ENCODE measurements at regions not wholly inside any gene's neighbourhood (a gene's known extent, or its start where the extent isn't known, plus 50 kb on each side); places are given as distances from the start of the nearest gene placed in this dataset.

DNA sequence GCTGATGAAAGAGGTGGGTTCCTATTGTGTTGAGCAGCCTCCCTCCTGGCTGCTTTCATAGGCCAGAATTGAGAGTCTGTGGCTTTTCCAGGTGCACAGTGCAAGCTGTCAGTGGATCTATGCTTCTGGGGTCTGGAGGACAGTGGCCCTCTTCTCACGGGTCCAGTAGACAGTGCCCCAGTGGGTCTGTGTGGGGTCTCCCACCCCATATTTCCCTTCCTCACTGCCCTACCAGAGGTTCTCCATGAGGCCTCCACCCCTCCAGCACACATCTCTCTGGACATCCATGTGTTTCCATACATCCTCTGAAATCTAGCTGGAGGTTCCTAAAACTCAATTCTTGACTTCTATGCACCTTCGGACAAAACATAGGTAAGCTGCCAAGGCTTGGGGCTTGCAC lies 201.2 kb downstream of the FAM43A start:
- TF ChIP-seq, protein P1, sequence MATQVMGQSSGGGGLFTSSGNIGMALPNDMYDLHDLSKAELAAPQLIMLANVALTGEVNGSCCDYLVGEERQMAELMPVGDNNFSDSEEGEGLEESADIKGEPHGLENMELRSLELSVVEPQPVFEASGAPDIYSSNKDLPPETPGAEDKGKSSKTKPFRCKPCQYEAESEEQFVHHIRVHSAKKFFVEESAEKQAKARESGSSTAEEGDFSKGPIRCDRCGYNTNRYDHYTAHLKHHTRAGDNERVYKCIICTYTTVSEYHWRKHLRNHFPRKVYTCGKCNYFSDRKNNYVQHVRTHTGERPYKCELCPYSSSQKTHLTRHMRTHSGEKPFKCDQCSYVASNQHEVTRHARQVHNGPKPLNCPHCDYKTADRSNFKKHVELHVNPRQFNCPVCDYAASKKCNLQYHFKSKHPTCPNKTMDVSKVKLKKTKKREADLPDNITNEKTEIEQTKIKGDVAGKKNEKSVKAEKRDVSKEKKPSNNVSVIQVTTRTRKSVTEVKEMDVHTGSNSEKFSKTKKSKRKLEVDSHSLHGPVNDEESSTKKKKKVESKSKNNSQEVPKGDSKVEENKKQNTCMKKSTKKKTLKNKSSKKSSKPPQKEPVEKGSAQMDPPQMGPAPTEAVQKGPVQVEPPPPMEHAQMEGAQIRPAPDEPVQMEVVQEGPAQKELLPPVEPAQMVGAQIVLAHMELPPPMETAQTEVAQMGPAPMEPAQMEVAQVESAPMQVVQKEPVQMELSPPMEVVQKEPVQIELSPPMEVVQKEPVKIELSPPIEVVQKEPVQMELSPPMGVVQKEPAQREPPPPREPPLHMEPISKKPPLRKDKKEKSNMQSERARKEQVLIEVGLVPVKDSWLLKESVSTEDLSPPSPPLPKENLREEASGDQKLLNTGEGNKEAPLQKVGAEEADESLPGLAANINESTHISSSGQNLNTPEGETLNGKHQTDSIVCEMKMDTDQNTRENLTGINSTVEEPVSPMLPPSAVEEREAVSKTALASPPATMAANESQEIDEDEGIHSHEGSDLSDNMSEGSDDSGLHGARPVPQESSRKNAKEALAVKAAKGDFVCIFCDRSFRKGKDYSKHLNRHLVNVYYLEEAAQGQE (IDR thresholded peaks at IDR 0.05; ENCODE audit: insufficient read depth in 1 of 2, low read depth in 2 of 2, low read length in 2 of 2), result no peak
- TF ChIP-seq POLR2AphosphoS5 (IDR thresholded peaks at IDR 0.05; ENCODE audit: low read depth, low read length) (no peak), TAF1 (IDR thresholded peaks at IDR 0.05; ENCODE audit: borderline replicate concordance, insufficient read depth, low read length) (no peak), FOXP2 (optimal IDR thresholded peaks at IDR 0.05; ENCODE audit: borderline replicate concordance, extremely low read depth, extremely low read length, insufficient read depth) (no peak), SIN3A (IDR thresholded peaks at IDR 0.05; ENCODE audit: borderline replicate concordance, insufficient read depth, low read length) (no peak)

DNA sequence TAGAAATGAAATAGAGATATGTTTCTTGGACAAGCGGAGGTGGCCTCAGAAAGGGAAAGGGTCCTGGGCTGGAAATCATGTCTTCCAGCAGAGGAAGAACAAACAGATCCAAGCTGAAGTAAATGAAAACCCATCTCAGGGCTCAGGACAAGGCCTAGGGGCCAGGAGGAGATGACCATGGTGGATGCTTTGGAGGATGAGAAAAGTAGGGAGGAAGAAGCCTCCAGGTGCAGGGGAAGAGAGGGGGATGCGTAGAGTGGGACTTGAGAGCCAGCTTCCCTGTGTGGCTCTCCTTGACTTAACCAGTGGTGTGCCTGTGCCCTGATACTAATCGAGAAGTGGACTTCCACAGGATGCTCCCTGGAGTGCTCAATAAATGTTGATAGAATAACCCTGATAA lies 203.2 kb downstream of the FAM43A start:
- TF ChIP-seq TAF1 (IDR thresholded peaks at IDR 0.05; ENCODE audit: borderline replicate concordance, insufficient read depth, low read length) (no peak), POLR2AphosphoS5 (IDR thresholded peaks at IDR 0.05; ENCODE audit: low read depth, low read length) (no peak)

DNA sequence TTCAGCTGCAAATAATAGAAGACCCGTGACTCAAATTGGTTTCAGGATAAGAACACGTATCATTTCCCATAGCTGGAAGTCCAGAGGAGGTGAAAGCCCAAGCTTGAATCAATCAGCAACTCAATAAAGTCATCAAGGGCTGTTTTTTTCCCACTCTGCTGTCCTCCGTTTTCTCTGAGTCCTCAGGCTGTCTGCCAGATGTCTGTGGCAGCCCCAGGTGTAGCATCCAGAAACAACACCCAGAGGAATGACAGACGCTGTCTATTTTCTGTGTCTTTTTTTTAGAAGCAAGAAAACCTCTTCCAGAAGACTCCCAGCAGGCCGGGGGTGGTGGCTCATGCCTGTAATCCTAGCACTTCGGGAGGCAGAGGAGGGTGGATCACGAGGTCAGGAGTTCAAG lies 204.4 kb downstream of the FAM43A start:
- TF ChIP-seq TAF1 (IDR thresholded peaks at IDR 0.05; ENCODE audit: borderline replicate concordance, insufficient read depth, low read length), result no peak
- TF ChIP-seq, protein P1 (IDR thresholded peaks at IDR 0.05; ENCODE audit: insufficient read depth in 1 of 2, low read depth in 2 of 2, low read length in 2 of 2), result no peak
- TF ChIP-seq SIN3A (IDR thresholded peaks at IDR 0.05; ENCODE audit: borderline replicate concordance, insufficient read depth, low read length), result no peak
- no peak for TF ChIP-seq FOXP2 (optimal IDR thresholded peaks at IDR 0.05; ENCODE audit: borderline replicate concordance, extremely low read depth, extremely low read length, insufficient read depth)
- TF ChIP-seq POLR2AphosphoS5 (IDR thresholded peaks at IDR 0.05; ENCODE audit: low read depth, low read length), result no peak

DNA sequence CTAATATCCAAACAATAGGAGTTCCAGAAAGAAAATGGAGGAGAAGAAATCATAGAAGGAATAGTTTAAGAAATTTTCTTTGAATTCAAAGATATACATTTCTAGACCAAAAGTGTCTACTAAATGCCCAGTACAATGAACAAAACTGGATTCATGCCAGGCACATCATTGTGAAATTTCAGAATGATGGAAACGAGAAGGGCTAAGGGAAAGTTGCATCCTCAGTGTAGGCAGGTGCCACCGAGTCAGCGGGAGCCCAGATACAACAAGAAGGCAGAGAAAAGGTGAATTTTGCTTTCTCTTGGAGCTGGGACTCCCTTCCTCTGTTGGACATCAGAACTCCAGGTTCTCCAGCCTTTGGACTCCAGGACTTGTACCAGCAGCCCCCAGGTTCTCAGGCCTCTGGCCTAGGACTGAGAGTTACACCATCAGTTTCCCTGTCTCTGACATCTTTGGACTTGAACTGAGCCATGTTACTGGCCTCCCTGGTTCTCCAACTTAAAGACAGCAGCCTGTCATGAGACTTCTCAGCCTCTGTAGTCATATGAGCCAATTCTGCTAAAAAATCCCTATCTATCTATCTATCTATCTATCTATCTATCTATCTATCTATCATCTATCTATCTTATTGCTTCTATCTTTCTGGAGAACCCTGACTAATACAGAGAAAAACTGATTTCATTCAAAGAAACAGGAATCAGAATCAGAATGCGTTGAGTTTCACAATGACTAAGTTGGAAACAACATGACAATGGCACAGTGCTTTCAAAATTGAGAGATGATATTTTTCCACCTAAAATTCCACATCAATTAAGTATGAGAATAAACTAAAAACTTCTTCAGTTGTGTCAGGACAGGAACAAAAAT lies 207.7 kb downstream of the FAM43A start:
- TF ChIP-seq FOXP2 (optimal IDR thresholded peaks at IDR 0.05; ENCODE audit: borderline replicate concordance, extremely low read depth, extremely low read length, insufficient read depth) (no peak), SIN3A (IDR thresholded peaks at IDR 0.05; ENCODE audit: borderline replicate concordance, insufficient read depth, low read length) (no peak), TAF1 (IDR thresholded peaks at IDR 0.05; ENCODE audit: borderline replicate concordance, insufficient read depth, low read length) (no peak), POLR2AphosphoS5 (IDR thresholded peaks at IDR 0.05; ENCODE audit: low read depth, low read length) (no peak)
- TF ChIP-seq, protein P1 (IDR thresholded peaks at IDR 0.05; ENCODE audit: insufficient read depth in 1 of 2, low read depth in 2 of 2, low read length in 2 of 2), result no peak

- TF ChIP-seq, protein P1 (IDR thresholded peaks at IDR 0.05; ENCODE audit: insufficient read depth in 1 of 2, low read depth in 2 of 2, low read length in 2 of 2), result no peak
Measured at GRCh38 chr3:194894538-194894937, 208.9 kb downstream of the FAM43A start.

All from PFSK-1 (cell line).